HepG2 (cell line): ENCODE measurements at regions not wholly inside any gene's neighbourhood (a gene's known extent, or its start where the extent isn't known, plus 50 kb on each side); places are given as distances from the start of the nearest gene placed in this dataset.

Experiments used
- CTCF ChIP-seq: sonication (generic); formaldehyde crosslinking; IDR thresholded peaks from 2 replicates; pipeline ENCODE4 v1.5.0; 2020; ENCODE audit warnings: mild to moderate bottlenecking, missing genetic modification reagents, moderate library complexity
- EZH2 ChIP-seq: conservative IDR thresholded peaks from 2 replicates; pipeline ENCODE4 v1.6.1; 2012; ENCODE audit warnings: mild to moderate bottlenecking, low read depth, low read length, moderate library complexity
- MIXL1 ChIP-seq: IDR thresholded peaks from 2 replicates; pipeline ENCODE4 v1.6.1; 2016
- NKX3-1 ChIP-seq: sonication (generic); formaldehyde crosslinking; IDR thresholded peaks from 2 replicates; pipeline ENCODE4 v1.5.0; 2020; ENCODE audit warnings: missing genetic modification reagents
- POLR2A ChIP-seq, 2 experiments: IDR thresholded peaks; 2 replicates each; pipeline ENCODE4 v1.6.1; 2011; ENCODE audit warnings: low read depth in 2 of 2, low read length in 2 of 2, mild to moderate bottlenecking in 1 of 2, moderate library complexity in 1 of 2; ENCODE audit not compliant: insufficient read depth in 1 of 2

- TF ChIP-seq MIXL1 (CRISPR knock-in tag) (no peak), NKX3-1 (CRISPR knock-in tag) (no peak), EZH2 (no peak), CTCF (CRISPR knock-in tag) (no peak), POLR2A (IDR thresholded peaks at IDR 0.05; ENCODE audit: insufficient read depth in 1 of 2, low read depth in 2 of 2, low read length in 2 of 2) (no peak)
Observed at GRCh38 chr14:53615252-53615651, 341.4 kb downstream of the BMP4 start.
